Epidermal melanocyte (primary cell): ENCODE measurements at regions not wholly inside any gene's neighbourhood (a gene's known extent, or its start where the extent isn't known, plus 50 kb on each side); places are given as distances from the start of the nearest gene placed in this dataset.
A peak's percentile ranks its signal among the peaks of the same experiment; 100 is the strongest.

Experiments
- DNase-seq: peaks from one replicate; pipeline ENCODE4 v3.0.0; 2011; ENCODE audit warnings: low spot score; ENCODE audit not compliant: insufficient read length

GRCh38 chr20:58111310-58112016 lies 117.0 kb downstream of the ANKRD60 start:
- DNase-seq, result no peak

- DNase-seq, result no peak
These were observed 118.4 kb downstream of the ANKRD60 start for GRCh38 chr20:58109918-58110635.

- no peak for DNase-seq
These were observed 119.2 kb downstream of the ANKRD60 start for GRCh38 chr20:58109126-58109880.

GRCh38 chr20:58107533-58107932 lies 120.9 kb downstream of the ANKRD60 start:
- no peak for DNase-seq

GRCh38 chr20:58106143-58106750 lies 122.2 kb downstream of the ANKRD60 start:
- no peak for DNase-seq

- no peak for DNase-seq
These were observed 124.5 kb downstream of the ANKRD60 start for GRCh38 chr20:58103961-58104360.

GRCh38 chr20:58103517-58103904 lies 124.9 kb downstream of the ANKRD60 start:
- no peak for DNase-seq

GRCh38 chr20:58102744-58103516 lies 125.5 kb downstream of the ANKRD60 start:
- DNase-seq, result no peak

- DNase-seq, result peak; percentile 89
These were observed 126.2 kb downstream of the ANKRD60 start for GRCh38 chr20:58102261-58102660.

GRCh38 chr20:58100731-58101356 lies 127.6 kb downstream of the ANKRD60 start:
- no peak for DNase-seq

- DNase-seq, result no peak
These were observed 128.3 kb downstream of the ANKRD60 start for GRCh38 chr20:58099956-58100730.

- no peak for DNase-seq
These were observed 129.0 kb downstream of the ANKRD60 start for GRCh38 chr20:58099291-58099935.

GRCh38 chr20:58098571-58098970 lies 129.9 kb downstream of the ANKRD60 start:
- no peak for DNase-seq

- DNase-seq, result no peak
These were observed 130.5 kb downstream of the ANKRD60 start for GRCh38 chr20:58097943-58098342.

- DNase-seq, result no peak
These were observed 131.0 kb downstream of the ANKRD60 start for GRCh38 chr20:58097429-58097828.

- DNase-seq, result no peak
These were observed 131.5 kb downstream of the ANKRD60 start for GRCh38 chr20:58096880-58097423.

- no peak for DNase-seq
These were observed 133.8 kb downstream of the ANKRD60 start for GRCh38 chr20:58094698-58095097.

GRCh38 chr20:58094160-58094559 lies 134.3 kb downstream of the ANKRD60 start:
- DNase-seq, result no peak

- DNase-seq, result no peak
These were observed 135.6 kb downstream of the ANKRD60 start for GRCh38 chr20:58092871-58093270.
